H1 (cell line): ENCODE measurements at regions not wholly inside any gene's neighbourhood (a gene's known extent, or its start where the extent isn't known, plus 50 kb on each side); places are given as distances from the start of the nearest gene placed in this dataset.

Experiments
- CTCF ChIA-PET: fragments of 300-600 bp; sonication (Branson Sonifier 250); formaldehyde crosslinking; loops from one replicate; lab custom pipeline; 2021; ENCODE audit not compliant: partially characterized antibody; lab: Charles Lee
- POLR2A ChIA-PET: fragments of 300-600 bp; sonication (Branson Sonifier 250); formaldehyde crosslinking; loops from one replicate; lab custom pipeline; 2021; ENCODE audit warnings: inconsistent platforms; ENCODE audit not compliant: partially characterized antibody; lab: Charles Lee
- DNase-seq, 2 experiments: peaks; one replicate each; pipeline versions ENCODE4 v3.0.0 to v3.0.0-alpha.2; 2010 to 2022; ENCODE audit warnings: low spot score in 2 of 2, low read depth in 1 of 2, mixed read lengths in 1 of 2
- FAIRE-seq: peaks from 2 replicates; lab custom pipeline; 2011; peaks lifted over from hg19 to GRCh38; lab: Jason Lieb, UNC
- H2AFZ ChIP-seq: 2 replicates; pipeline ENCODE4 v1.8.1; 2012; ENCODE audit warnings: low read length, inconsistent platforms
- H2AK5ac ChIP-seq: 2 replicates; pipeline ENCODE4 v1.6.1; 2013; ENCODE audit warnings: low read depth, low read length
- H2BK120ac ChIP-seq: replicated peaks from 2 replicates; pipeline ENCODE3; 2013; ENCODE audit warnings: low read depth, low read length, inconsistent platforms
- H2BK12ac ChIP-seq: 2 replicates; pipeline ENCODE4 v1.6.1; 2013; ENCODE audit warnings: low read depth, low read length
- H2BK15ac ChIP-seq: 2 replicates; pipeline ENCODE4 v1.6.1; 2013; ENCODE audit warnings: low read length
- H2BK20ac ChIP-seq: 2 replicates; pipeline ENCODE4 v1.6.1; 2013; ENCODE audit warnings: low read length
- H2BK5ac ChIP-seq: 2 replicates; pipeline ENCODE4 v1.6.1; 2013; ENCODE audit warnings: low read depth, low read length
- H3K14ac ChIP-seq: 2 replicates; pipeline ENCODE4 v1.6.1; 2013; ENCODE audit warnings: inconsistent platforms; ENCODE audit not compliant: insufficient read length
- H3K18ac ChIP-seq: 2 replicates; pipeline ENCODE4 v1.6.1; 2013; ENCODE audit warnings: low read length; ENCODE audit errors: extremely low read depth
- H3K23ac ChIP-seq: 2 replicates; pipeline ENCODE4 v1.6.1; 2013; ENCODE audit warnings: inconsistent platforms; ENCODE audit not compliant: insufficient read length
- H3K23me2 ChIP-seq: 2 replicates; pipeline ENCODE4 v1.6.1; 2013; ENCODE audit warnings: low read depth, low read length
- H3K27ac ChIP-seq: 2 replicates; pipeline ENCODE4 v1.6.1; 2011; ENCODE audit warnings: low read depth, low read length, inconsistent platforms
- H3K27me3 ChIP-seq, 4 experiments: replicated peaks in 1 of 4; 1 replicate in 1 of 4; 2 replicates in 3 of 4; pipeline versions ENCODE4 v1.6.1 to v1.8.1; 2011 to 2013; ENCODE audit warnings: low read length in 3 of 4, mild to moderate bottlenecking in 3 of 4, inconsistent platforms in 2 of 4, mixed read lengths in 2 of 4, moderate library complexity in 1 of 4; ENCODE audit not compliant: control insufficient read depth in 3 of 4, insufficient read depth in 3 of 4; ENCODE audit errors: extremely low read depth in 1 of 4
- H3K36me3 ChIP-seq, 4 experiments: 2 replicates each; pipeline versions ENCODE4 v1.6.1 to v1.8.1; 2011 to 2013; ENCODE audit warnings: mild to moderate bottlenecking in 4 of 4, low read length in 3 of 4, moderate library complexity in 2 of 4, control low read depth in 1 of 4, inconsistent platforms in 1 of 4; ENCODE audit not compliant: insufficient read depth in 4 of 4, control insufficient read depth in 2 of 4
- H3K4ac ChIP-seq: replicated peaks from 2 replicates; pipeline ENCODE3; 2013; ENCODE audit warnings: low read length, low read depth, mixed read lengths, inconsistent platforms; ENCODE audit not compliant: insufficient read length
- H3K4me1 ChIP-seq, 4 experiments: replicated peaks in 1 of 4; 1 replicate in 1 of 4; 2 replicates in 3 of 4; pipeline versions ENCODE4 v1.6.1 to v1.8.1; 2011 to 2013; ENCODE audit warnings: low read length in 3 of 4, inconsistent platforms in 2 of 4, mixed read lengths in 1 of 4; ENCODE audit not compliant: insufficient read depth in 4 of 4, control insufficient read depth in 3 of 4
- H3K4me2 ChIP-seq, 2 experiments: 2 replicates each; pipeline versions ENCODE4 v1.6.1 to v1.8.1; 2011 to 2013; ENCODE audit warnings: low read depth in 2 of 2, low read length in 2 of 2, control low read depth in 1 of 2, inconsistent platforms in 1 of 2, mild to moderate bottlenecking in 1 of 2; ENCODE audit not compliant: insufficient read depth in 1 of 2
- H3K4me3 ChIP-seq, 4 experiments: fragments of 200-600, 300-600 bp in 1 of 4; sonication (generic), shearing (Covaris generic), sonication (Bioruptor Twin) in 1 of 4; 2 replicates each; pipeline versions ENCODE4 v1.5.1 to v1.8.1; 2011 to 2016; ENCODE audit warnings: low read length in 4 of 4, low read depth in 3 of 4, control low read depth in 2 of 4, inconsistent platforms in 2 of 4, mild to moderate bottlenecking in 2 of 4, mixed read lengths in 1 of 4, moderate library complexity in 1 of 4; ENCODE audit not compliant: insufficient read depth in 2 of 4; ENCODE audit errors: extremely low read depth in 1 of 4
- H3K56ac ChIP-seq: replicated peaks from 2 replicates; pipeline ENCODE3; 2013; ENCODE audit warnings: low read depth, mild to moderate bottlenecking, mixed read lengths, low read length, inconsistent platforms; ENCODE audit not compliant: insufficient read length
- H3K79me1 ChIP-seq: 2 replicates; pipeline ENCODE4 v1.6.1; 2013; ENCODE audit warnings: low read depth, low read length, control low read depth
- H3K79me2 ChIP-seq, 2 experiments: 2 replicates each; pipeline versions ENCODE4 v1.6.1 to v1.8.1; 2012 to 2013; ENCODE audit warnings: low read length in 2 of 2, mild to moderate bottlenecking in 2 of 2, inconsistent platforms in 1 of 2; ENCODE audit not compliant: insufficient read depth in 2 of 2, control insufficient read depth in 1 of 2
- H3K9ac ChIP-seq, 4 experiments: replicated peaks in 1 of 4; 1 replicate in 1 of 4; 2 replicates in 3 of 4; pipeline versions ENCODE4 v1.6.1 to v1.8.1; 2011 to 2013; ENCODE audit warnings: low read depth in 3 of 4, low read length in 3 of 4, control low read depth in 2 of 4, mild to moderate bottlenecking in 2 of 4, moderate library complexity in 2 of 4, inconsistent platforms in 1 of 4; ENCODE audit errors: extremely low read depth in 1 of 4
- H3K9me3 ChIP-seq, 2 experiments: 2 replicates each; pipeline versions ENCODE4 v1.6.1 to v1.8.1; 2012 to 2013; ENCODE audit warnings: mild to moderate bottlenecking in 2 of 2, moderate library complexity in 2 of 2, control low read depth in 1 of 2, inconsistent platforms in 1 of 2, low read depth in 1 of 2, low read length in 1 of 2, mixed read lengths in 1 of 2; ENCODE audit not compliant: insufficient read depth in 2 of 2
- H4K20me1 ChIP-seq, 2 experiments: replicated peaks in 1 of 2; 2 replicates each; pipeline versions ENCODE3 to v1.8.1; 2011 to 2013; ENCODE audit warnings: inconsistent platforms in 2 of 2, low read length in 2 of 2, mild to moderate bottlenecking in 1 of 2; ENCODE audit not compliant: insufficient read depth in 2 of 2, control insufficient read depth in 1 of 2
- H4K5ac ChIP-seq: 2 replicates; pipeline ENCODE4 v1.6.1; 2013; ENCODE audit warnings: low read length, low read depth, mixed read lengths, inconsistent platforms; ENCODE audit not compliant: insufficient read length
- H4K8ac ChIP-seq: 2 replicates; pipeline ENCODE4 v1.8.0; 2013; ENCODE audit warnings: mild to moderate bottlenecking, moderate library complexity, low read length, inconsistent platforms; ENCODE audit not compliant: insufficient read depth; ENCODE audit errors: extremely low read depth
- H4K91ac ChIP-seq: replicated peaks from 2 replicates; pipeline ENCODE3; 2013; ENCODE audit warnings: low read length, mixed read lengths, inconsistent platforms; ENCODE audit not compliant: insufficient read length
- CBX8 ChIP-seq: fragments of 300-800, 300-1000 bp; sonication (generic); IDR thresholded peaks from 2 replicates; pipeline ENCODE4 v1.7.1; 2016; ENCODE audit warnings: low read depth, low read length, borderline replicate concordance
- JUN ChIP-seq: IDR thresholded peaks from 2 replicates; pipeline ENCODE4 v1.6.1; 2011; ENCODE audit warnings: low read depth, mild to moderate bottlenecking, improper control_type of control experiment, low read length
- JUND ChIP-seq: IDR thresholded peaks from 2 replicates; pipeline ENCODE4 v1.6.1; 2011; ENCODE audit warnings: mild to moderate bottlenecking, improper control_type of control experiment, low read length
- POLR2A ChIP-seq, 2 experiments: IDR thresholded peaks; 1 replicate in 1 of 2; 2 replicates in 1 of 2; pipeline ENCODE4 v1.6.1; 2011; ENCODE audit warnings: low read depth in 2 of 2, low read length in 2 of 2, mild to moderate bottlenecking in 2 of 2; ENCODE audit errors: control extremely low read depth in 1 of 2
- POLR2AphosphoS5 ChIP-seq: IDR thresholded peaks from 2 replicates; pipeline ENCODE4 v1.6.1; 2011; ENCODE audit warnings: low read depth, low read length
- POU5F1 ChIP-seq: IDR thresholded peaks from 2 replicates; pipeline ENCODE4 v1.6.1; 2011; ENCODE audit warnings: low read depth, mild to moderate bottlenecking, low read length, moderate library complexity
- SAP30 ChIP-seq: fragments of 300-600 bp; sonication (generic); IDR thresholded peaks from 2 replicates; pipeline ENCODE4 v1.7.1; 2012; ENCODE audit warnings: low read length, moderate library complexity, mild to moderate bottlenecking, inconsistent platforms; ENCODE audit not compliant: insufficient read depth, insufficient replicate concordance
- SIN3A ChIP-seq, 2 experiments: IDR thresholded peaks in 1 of 2; conservative IDR thresholded peaks in 1 of 2; 2 replicates each; pipeline ENCODE4 v1.6.1; 2011 to 2012; ENCODE audit warnings: low read length in 2 of 2, improper control_type of control experiment in 1 of 2, low read depth in 1 of 2, mild to moderate bottlenecking in 1 of 2
- SIX5 ChIP-seq: IDR thresholded peaks from 2 replicates; pipeline ENCODE4 v1.6.1; 2011; ENCODE audit warnings: mild to moderate bottlenecking, low read depth, low read length
- TBP ChIP-seq: IDR thresholded peaks from 2 replicates; pipeline ENCODE4 v1.6.1; 2011; ENCODE audit warnings: low read depth, low read length, improper control_type of control experiment
- ZNF274 ChIP-seq: IDR thresholded peaks from 2 replicates; pipeline ENCODE4 v1.7.0; 2012; ENCODE audit warnings: low read length, borderline replicate concordance; ENCODE audit errors: extremely low read depth
- WGBS, 2 experiments: shearing (Covaris generic) in 1 of 2; methylation state at CpG; one replicate each; pipeline versions ENCODE4 v1.1.6 to v1.1.7; 2013 to 2015; ENCODE audit warnings: low lambda C conversion rate in 2 of 2, mixed read lengths in 2 of 2, inconsistent platforms in 1 of 2, low coverage in 1 of 2, missing lambda C conversion rate in 1 of 2; ENCODE audit not compliant: insufficient replicate concordance in 2 of 2, insufficient coverage in 1 of 2, insufficient read length in 1 of 2; ENCODE audit errors: extremely low coverage in 1 of 2, missing lambda C conversion rate in 1 of 2; 5-methylcytosine and 5-hydroxymethylcytosine counted together
- TF ChIP-seq, protein P1 (sequence below): IDR thresholded peaks from 2 replicates; pipeline ENCODE4 v1.6.1; 2012; ENCODE audit warnings: inconsistent platforms
- TF ChIP-seq, protein P2 (sequence below): IDR thresholded peaks from 2 replicates; pipeline ENCODE4 v1.6.1; 2012; ENCODE audit warnings: low read length, inconsistent platforms

DNA sequence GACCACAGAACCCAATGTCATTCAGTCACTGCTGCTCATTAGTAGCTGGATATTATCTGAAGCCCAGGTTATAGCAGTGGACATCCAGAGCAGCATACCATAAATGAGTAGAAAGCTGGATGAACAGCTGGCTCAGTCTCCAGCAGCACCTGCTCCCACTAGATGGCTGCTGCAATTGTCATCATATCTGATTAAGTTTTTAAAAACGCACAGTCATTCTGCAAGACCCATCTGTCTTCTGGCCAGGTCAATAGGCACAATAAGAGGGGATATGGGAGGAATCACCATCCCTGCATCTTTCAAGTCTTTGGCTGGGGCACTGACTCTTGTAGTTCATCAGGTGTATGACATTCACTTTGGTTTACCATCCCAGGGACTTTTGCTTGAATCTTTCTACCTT lies 55.1 kb upstream of the XDH start:
- Histone ChIP-seq H3K27ac (no peak overlapping the region), H3K4me2 (no peak overlapping the region), H3K36me3 (no peaks in the 10 kb centered on the region), H4K20me1 (no peaks in the 10 kb centered on the region), H2BK15ac (no peak overlapping the region), H3K79me1 (no peaks in the 10 kb centered on the region), H2AFZ (no peak overlapping the region), H3K27me3 (no peaks in the 10 kb centered on the region), H3K23me2 (no peaks in the 10 kb centered on the region), H3K18ac (no peak overlapping the region), H2BK12ac (no peak overlapping the region), H2BK5ac (no peak overlapping the region), H3K23ac (no peak overlapping the region), H3K4me1 (no peaks in the 10 kb centered on the region), H3K9me3 (peaks cover 28 to 45% of the 10 kb centered on the region in 2 experiments), H2BK20ac (no peak overlapping the region), H4K91ac (no peak overlapping the region), H3K9ac (no peak overlapping the region), H3K79me2 (no peaks in the 10 kb centered on the region), H3K4ac (no peak overlapping the region), H4K8ac (no peak overlapping the region), H4K5ac (no peak overlapping the region), H3K14ac (no peak overlapping the region), H3K4me3 (no peak overlapping the region), H2BK120ac (no peak overlapping the region), H2AK5ac (no peak overlapping the region), H3K56ac (no peak overlapping the region)
- FAIRE-seq, result no peak
- TF ChIP-seq POU5F1, result no peak
- no peak for TF ChIP-seq JUND
- TF ChIP-seq POLR2A (IDR thresholded peaks at IDR 0.05; ENCODE audit: control extremely low read depth in 1 of 2, low read depth in 2 of 2, low read length in 2 of 2), result no peak
- TF ChIP-seq, protein P1, sequence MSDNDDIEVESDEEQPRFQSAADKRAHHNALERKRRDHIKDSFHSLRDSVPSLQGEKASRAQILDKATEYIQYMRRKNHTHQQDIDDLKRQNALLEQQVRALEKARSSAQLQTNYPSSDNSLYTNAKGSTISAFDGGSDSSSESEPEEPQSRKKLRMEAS, result no peak
- TF ChIP-seq POLR2AphosphoS5, result no peak
- no peak for TF ChIP-seq SAP30
- no peak for TF ChIP-seq SIN3A (conservative IDR thresholded peaks at IDR 0.05 in 1 of 2, IDR thresholded peaks at IDR 0.05 in 1 of 2; ENCODE audit: low read depth in 1 of 2, low read length in 2 of 2)
- TF ChIP-seq TBP, result no peak
- no peak for TF ChIP-seq SIX5
- no peak for TF ChIP-seq JUN
- TF ChIP-seq ZNF274, result no peak
- TF ChIP-seq, protein P2, sequence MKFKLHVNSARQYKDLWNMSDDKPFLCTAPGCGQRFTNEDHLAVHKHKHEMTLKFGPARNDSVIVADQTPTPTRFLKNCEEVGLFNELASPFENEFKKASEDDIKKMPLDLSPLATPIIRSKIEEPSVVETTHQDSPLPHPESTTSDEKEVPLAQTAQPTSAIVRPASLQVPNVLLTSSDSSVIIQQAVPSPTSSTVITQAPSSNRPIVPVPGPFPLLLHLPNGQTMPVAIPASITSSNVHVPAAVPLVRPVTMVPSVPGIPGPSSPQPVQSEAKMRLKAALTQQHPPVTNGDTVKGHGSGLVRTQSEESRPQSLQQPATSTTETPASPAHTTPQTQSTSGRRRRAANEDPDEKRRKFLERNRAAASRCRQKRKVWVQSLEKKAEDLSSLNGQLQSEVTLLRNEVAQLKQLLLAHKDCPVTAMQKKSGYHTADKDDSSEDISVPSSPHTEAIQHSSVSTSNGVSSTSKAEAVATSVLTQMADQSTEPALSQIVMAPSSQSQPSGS, result no peak
- TF ChIP-seq CBX8, result no peak
- POLR2A ChIA-PET, result interaction anchor here (0.9 kb wide), 1 partner anchor 10 kb away, joined by 3 read pairs; no protein-coding TSS in a partner anchor
- DNase-seq, result no peak
- WGBS, 2 experiments, result 65% methylated on average over 1 of the region's 1 CpG; no CpG with 5 or more reads in 1 of the 2 experiments
- CTCF ChIA-PET, result no interaction called here
